ENCODE measurements at regions not wholly inside any gene's neighbourhood (a gene's known extent, or its start where the extent isn't known, plus 50 kb on each side); places are given as distances from the start of the nearest gene placed in this dataset.

DNA sequence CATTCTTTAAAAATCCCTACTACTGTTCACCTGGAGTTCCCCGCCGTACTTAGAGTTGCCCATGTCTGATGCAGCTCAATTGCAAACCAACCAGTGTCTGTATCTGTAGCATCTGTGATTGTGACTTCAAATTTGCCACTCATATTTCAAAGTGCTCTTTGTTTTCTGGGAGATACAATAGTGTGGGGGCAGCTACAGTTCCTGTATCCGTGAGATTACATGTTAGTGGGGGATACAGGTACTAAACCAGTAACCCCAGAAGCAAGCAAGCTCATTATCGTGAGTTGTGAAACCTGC lies 140.9 kb downstream of the ANKRD60 start:
- TF ChIP-seq, protein P1, sequence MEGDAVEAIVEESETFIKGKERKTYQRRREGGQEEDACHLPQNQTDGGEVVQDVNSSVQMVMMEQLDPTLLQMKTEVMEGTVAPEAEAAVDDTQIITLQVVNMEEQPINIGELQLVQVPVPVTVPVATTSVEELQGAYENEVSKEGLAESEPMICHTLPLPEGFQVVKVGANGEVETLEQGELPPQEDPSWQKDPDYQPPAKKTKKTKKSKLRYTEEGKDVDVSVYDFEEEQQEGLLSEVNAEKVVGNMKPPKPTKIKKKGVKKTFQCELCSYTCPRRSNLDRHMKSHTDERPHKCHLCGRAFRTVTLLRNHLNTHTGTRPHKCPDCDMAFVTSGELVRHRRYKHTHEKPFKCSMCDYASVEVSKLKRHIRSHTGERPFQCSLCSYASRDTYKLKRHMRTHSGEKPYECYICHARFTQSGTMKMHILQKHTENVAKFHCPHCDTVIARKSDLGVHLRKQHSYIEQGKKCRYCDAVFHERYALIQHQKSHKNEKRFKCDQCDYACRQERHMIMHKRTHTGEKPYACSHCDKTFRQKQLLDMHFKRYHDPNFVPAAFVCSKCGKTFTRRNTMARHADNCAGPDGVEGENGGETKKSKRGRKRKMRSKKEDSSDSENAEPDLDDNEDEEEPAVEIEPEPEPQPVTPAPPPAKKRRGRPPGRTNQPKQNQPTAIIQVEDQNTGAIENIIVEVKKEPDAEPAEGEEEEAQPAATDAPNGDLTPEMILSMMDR (conservative IDR thresholded peaks at IDR 0.05 in 1 of 2, IDR thresholded peaks at IDR 0.05 in 1 of 2; ENCODE audit: extremely low read depth in 1 of 2, insufficient read depth in 1 of 2, low read depth in 1 of 2, low read length in 2 of 2) = no peak
- no peak for TF ChIP-seq EZH2 (IDR thresholded peaks at IDR 0.05; ENCODE audit: borderline replicate concordance, low read length)
